ENCODE measurements at regions not wholly inside any gene's neighbourhood (a gene's known extent, or its start where the extent isn't known, plus 50 kb on each side); places are given as distances from the start of the nearest gene placed in this dataset.

- H3K9me3 Mint-ChIP-seq, result no peaks in the 10 kb centered on the region
- H3K27ac Mint-ChIP-seq, result no peak overlapping the region
- intact Hi-C loops (cut with micrococcal nuclease), result no loop called here
- no peaks in the 10 kb centered on the region for H3K36me3 Mint-ChIP-seq (ENCODE audit: low read depth)
- H3K4me3 Mint-ChIP-seq, result no peak overlapping the region
- no peaks in the 10 kb centered on the region for H3K4me1 Mint-ChIP-seq (ENCODE audit: low read depth)
- H3K27me3 Mint-ChIP-seq (ENCODE audit: insufficient read depth), result no peaks in the 10 kb centered on the region
- no peak for DNase-seq (ENCODE audit: low spot score)
These were observed 271.6 kb upstream of the ARRDC4 start for GRCh38 chr15:97688886-97689285.

GRCh38 chr15:97691078-97691477 is 269.4 kb upstream of the ARRDC4 start:
- Mint-ChIP-seq H3K4me3 (no peak overlapping the region), H3K9me3 (no peaks in the 10 kb centered on the region), H3K36me3 (ENCODE audit: low read depth) (no peaks in the 10 kb centered on the region), H3K4me1 (ENCODE audit: low read depth) (no peaks in the 10 kb centered on the region), H3K27ac (no peak overlapping the region), H3K27me3 (ENCODE audit: insufficient read depth) (no peaks in the 10 kb centered on the region)
- no peak for DNase-seq (ENCODE audit: low spot score)
- intact Hi-C loops (cut with micrococcal nuclease), result no loop called here

- Mint-ChIP-seq H3K4me1 (ENCODE audit: low read depth) (no peaks in the 10 kb centered on the region), H3K27ac (no peak overlapping the region), H3K36me3 (ENCODE audit: low read depth) (no peaks in the 10 kb centered on the region), H3K27me3 (ENCODE audit: insufficient read depth) (no peaks in the 10 kb centered on the region), H3K4me3 (no peak overlapping the region), H3K9me3 (no peaks in the 10 kb centered on the region)
- intact Hi-C loops (cut with micrococcal nuclease), result no loop called here
- DNase-seq (ENCODE audit: low spot score), result no peak
These were observed 268.7 kb upstream of the ARRDC4 start for GRCh38 chr15:97691799-97692198.

GRCh38 chr15:97692301-97693015 is 268.0 kb upstream of the ARRDC4 start:
- H3K27ac Mint-ChIP-seq, result no peak overlapping the region
- no peak for DNase-seq (ENCODE audit: low spot score)
- H3K4me1 Mint-ChIP-seq (ENCODE audit: low read depth), result no peaks in the 10 kb centered on the region
- H3K27me3 Mint-ChIP-seq (ENCODE audit: insufficient read depth), result no peaks in the 10 kb centered on the region
- H3K9me3 Mint-ChIP-seq, result no peaks in the 10 kb centered on the region
- intact Hi-C loops (cut with micrococcal nuclease), result no loop called here
- H3K36me3 Mint-ChIP-seq (ENCODE audit: low read depth), result no peaks in the 10 kb centered on the region
- no peak overlapping the region for H3K4me3 Mint-ChIP-seq

- Mint-ChIP-seq H3K4me3 (no peak overlapping the region), H3K36me3 (ENCODE audit: low read depth) (no peaks in the 10 kb centered on the region), H3K9me3 (no peaks in the 10 kb centered on the region), H3K27me3 (ENCODE audit: insufficient read depth) (no peaks in the 10 kb centered on the region), H3K4me1 (ENCODE audit: low read depth) (no peaks in the 10 kb centered on the region), H3K27ac (no peak overlapping the region)
- intact Hi-C loops (cut with micrococcal nuclease), result no loop called here
- no peak for DNase-seq (ENCODE audit: low spot score)
These were observed 266.0 kb upstream of the ARRDC4 start for GRCh38 chr15:97694456-97694855.

- Mint-ChIP-seq H3K27me3 (ENCODE audit: insufficient read depth) (no peaks in the 10 kb centered on the region), H3K9me3 (no peaks in the 10 kb centered on the region), H3K27ac (no peak overlapping the region)
These were observed 257.1 kb upstream of the ARRDC4 start for GRCh38 chr15:97703400-97703799.

GRCh38 chr15:97706059-97706458 is 254.4 kb upstream of the ARRDC4 start:
- Mint-ChIP-seq H3K9me3 (no peaks in the 10 kb centered on the region), H3K27me3 (ENCODE audit: insufficient read depth) (no peaks in the 10 kb centered on the region), H3K4me3 (no peak overlapping the region), H3K27ac (no peak overlapping the region), H3K36me3 (ENCODE audit: low read depth) (no peaks in the 10 kb centered on the region), H3K4me1 (ENCODE audit: low read depth) (no peaks in the 10 kb centered on the region)
- intact Hi-C loops (cut with micrococcal nuclease), result no loop called here
- no peak for DNase-seq (ENCODE audit: low spot score)

More at GRCh38 chr15:97703400-97703799, 257.1 kb upstream of the ARRDC4 start:
- Mint-ChIP-seq H3K4me3 (no peak overlapping the region), H3K36me3 (ENCODE audit: low read depth) (no peaks in the 10 kb centered on the region), H3K4me1 (ENCODE audit: low read depth) (no peaks in the 10 kb centered on the region)
- intact Hi-C loops (cut with micrococcal nuclease), result no loop called here
- DNase-seq (ENCODE audit: low spot score), result no peak

- Mint-ChIP-seq H3K27me3 (ENCODE audit: insufficient read depth) (no peaks in the 10 kb centered on the region), H3K4me1 (ENCODE audit: low read depth) (no peaks in the 10 kb centered on the region), H3K4me3 (no peak overlapping the region), H3K27ac (no peak overlapping the region), H3K36me3 (ENCODE audit: low read depth) (no peaks in the 10 kb centered on the region), H3K9me3 (no peaks in the 10 kb centered on the region)
- intact Hi-C loops (cut with micrococcal nuclease), result no loop called here
- no peak for DNase-seq (ENCODE audit: low spot score)
These were observed 252.3 kb upstream of the ARRDC4 start for GRCh38 chr15:97708252-97708651.

GRCh38 chr15:97712530-97712929 is 248.0 kb upstream of the ARRDC4 start:
- no peak overlapping the region for H3K4me3 Mint-ChIP-seq
- no peaks in the 10 kb centered on the region for H3K9me3 Mint-ChIP-seq
- DNase-seq (ENCODE audit: low spot score), result no peak
- H3K27ac Mint-ChIP-seq, result no peak overlapping the region
- no peaks in the 10 kb centered on the region for H3K36me3 Mint-ChIP-seq (ENCODE audit: low read depth)
- intact Hi-C loops (cut with micrococcal nuclease), result no loop called here
- H3K27me3 Mint-ChIP-seq (ENCODE audit: insufficient read depth), result no peaks in the 10 kb centered on the region
- H3K4me1 Mint-ChIP-seq (ENCODE audit: low read depth), result no peaks in the 10 kb centered on the region

GRCh38 chr15:97717806-97718205 is 242.7 kb upstream of the ARRDC4 start:
- H3K9me3 Mint-ChIP-seq, result peaks cover 3% of the 10 kb centered on the region
- no peaks in the 10 kb centered on the region for H3K27me3 Mint-ChIP-seq (ENCODE audit: insufficient read depth)

GRCh38 chr15:97718509-97718908 is 242.0 kb upstream of the ARRDC4 start:
- H3K27ac Mint-ChIP-seq, result no peak overlapping the region
- no peak overlapping the region for H3K4me3 Mint-ChIP-seq
- H3K4me1 Mint-ChIP-seq (ENCODE audit: low read depth), result no peaks in the 10 kb centered on the region
- DNase-seq (ENCODE audit: low spot score), result no peak
- H3K36me3 Mint-ChIP-seq (ENCODE audit: low read depth), result no peaks in the 10 kb centered on the region
- intact Hi-C loops (cut with micrococcal nuclease), result no loop called here
- no peaks in the 10 kb centered on the region for H3K27me3 Mint-ChIP-seq (ENCODE audit: insufficient read depth)
- H3K9me3 Mint-ChIP-seq, result peaks cover 3% of the 10 kb centered on the region

More at GRCh38 chr15:97717806-97718205, 242.7 kb upstream of the ARRDC4 start:
- intact Hi-C loops (cut with micrococcal nuclease), result no loop called here
- Mint-ChIP-seq H3K4me1 (ENCODE audit: low read depth) (no peaks in the 10 kb centered on the region), H3K4me3 (no peak overlapping the region), H3K27ac (no peak overlapping the region), H3K36me3 (ENCODE audit: low read depth) (no peaks in the 10 kb centered on the region)
- DNase-seq (ENCODE audit: low spot score), result no peak

GRCh38 chr15:97728791-97729190 is 231.7 kb upstream of the ARRDC4 start:
- Mint-ChIP-seq H3K27me3 (ENCODE audit: insufficient read depth) (no peaks in the 10 kb centered on the region), H3K4me1 (ENCODE audit: low read depth) (no peaks in the 10 kb centered on the region), H3K36me3 (ENCODE audit: low read depth) (no peaks in the 10 kb centered on the region), H3K9me3 (no peaks in the 10 kb centered on the region), H3K4me3 (no peak overlapping the region), H3K27ac (no peak overlapping the region)
- intact Hi-C loops (cut with micrococcal nuclease), result no loop called here
- no peak for DNase-seq (ENCODE audit: low spot score)

- H3K4me3 Mint-ChIP-seq, result no peak overlapping the region
- no peak overlapping the region for H3K27ac Mint-ChIP-seq
- no peaks in the 10 kb centered on the region for H3K36me3 Mint-ChIP-seq (ENCODE audit: low read depth)
- DNase-seq (ENCODE audit: low spot score), result no peak
- H3K9me3 Mint-ChIP-seq, result no peaks in the 10 kb centered on the region
- intact Hi-C loops (cut with micrococcal nuclease), result no loop called here
- H3K27me3 Mint-ChIP-seq (ENCODE audit: insufficient read depth), result no peaks in the 10 kb centered on the region
- H3K4me1 Mint-ChIP-seq (ENCODE audit: low read depth), result no peaks in the 10 kb centered on the region
These were observed 231.2 kb upstream of the ARRDC4 start for GRCh38 chr15:97729270-97729669.

GRCh38 chr15:97730315-97730714 is 230.2 kb upstream of the ARRDC4 start:
- Mint-ChIP-seq H3K27me3 (ENCODE audit: insufficient read depth) (no peaks in the 10 kb centered on the region), H3K36me3 (ENCODE audit: low read depth) (no peaks in the 10 kb centered on the region), H3K9me3 (no peaks in the 10 kb centered on the region), H3K27ac (no peak overlapping the region), H3K4me1 (ENCODE audit: low read depth) (no peaks in the 10 kb centered on the region), H3K4me3 (no peak overlapping the region)
- DNase-seq (ENCODE audit: low spot score), result no peak
- intact Hi-C loops (cut with micrococcal nuclease), result no loop called here
